HFF-Myc (cell line): ENCODE measurements at regions not wholly inside any gene's neighbourhood (a gene's known extent, or its start where the extent isn't known, plus 50 kb on each side); places are given as distances from the start of the nearest gene placed in this dataset.

Experiments used
- DNase-seq: peaks from one replicate; pipeline ENCODE4 v3.0.0-alpha.2; 2011; ENCODE audit warnings: low read depth; ENCODE audit errors: extremely low read depth
- H3K4me3 ChIP-seq: replicated peaks from 2 replicates; pipeline ENCODE4 v1.5.1; 2011; ENCODE audit warnings: low read depth, mild to moderate bottlenecking, control low read depth, low read length
- TF ChIP-seq, protein P1 (sequence below): IDR thresholded peaks from 2 replicates; pipeline ENCODE4 v1.5.1; 2012; ENCODE audit warnings: mild to moderate bottlenecking, low read depth, low read length, control low read depth; ENCODE audit errors: missing control alignments

- TF ChIP-seq, protein P1, sequence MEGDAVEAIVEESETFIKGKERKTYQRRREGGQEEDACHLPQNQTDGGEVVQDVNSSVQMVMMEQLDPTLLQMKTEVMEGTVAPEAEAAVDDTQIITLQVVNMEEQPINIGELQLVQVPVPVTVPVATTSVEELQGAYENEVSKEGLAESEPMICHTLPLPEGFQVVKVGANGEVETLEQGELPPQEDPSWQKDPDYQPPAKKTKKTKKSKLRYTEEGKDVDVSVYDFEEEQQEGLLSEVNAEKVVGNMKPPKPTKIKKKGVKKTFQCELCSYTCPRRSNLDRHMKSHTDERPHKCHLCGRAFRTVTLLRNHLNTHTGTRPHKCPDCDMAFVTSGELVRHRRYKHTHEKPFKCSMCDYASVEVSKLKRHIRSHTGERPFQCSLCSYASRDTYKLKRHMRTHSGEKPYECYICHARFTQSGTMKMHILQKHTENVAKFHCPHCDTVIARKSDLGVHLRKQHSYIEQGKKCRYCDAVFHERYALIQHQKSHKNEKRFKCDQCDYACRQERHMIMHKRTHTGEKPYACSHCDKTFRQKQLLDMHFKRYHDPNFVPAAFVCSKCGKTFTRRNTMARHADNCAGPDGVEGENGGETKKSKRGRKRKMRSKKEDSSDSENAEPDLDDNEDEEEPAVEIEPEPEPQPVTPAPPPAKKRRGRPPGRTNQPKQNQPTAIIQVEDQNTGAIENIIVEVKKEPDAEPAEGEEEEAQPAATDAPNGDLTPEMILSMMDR, result no peak
- DNase-seq, result no peak
- no peak overlapping the region for H3K4me3 ChIP-seq
Measured at GRCh38 chr4:115629270-115629669, 515.9 kb upstream of the NDST4 start.

GRCh38 chr4:115609631-115610030 lies 496.2 kb upstream of the NDST4 start:
- no peak for DNase-seq
- TF ChIP-seq, protein P1, result no peak
- H3K4me3 ChIP-seq, result no peak overlapping the region

GRCh38 chr4:115607311-115607710 lies 493.9 kb upstream of the NDST4 start:
- TF ChIP-seq, protein P1, result no peak
- no peak overlapping the region for H3K4me3 ChIP-seq
- no peak for DNase-seq

DNA sequence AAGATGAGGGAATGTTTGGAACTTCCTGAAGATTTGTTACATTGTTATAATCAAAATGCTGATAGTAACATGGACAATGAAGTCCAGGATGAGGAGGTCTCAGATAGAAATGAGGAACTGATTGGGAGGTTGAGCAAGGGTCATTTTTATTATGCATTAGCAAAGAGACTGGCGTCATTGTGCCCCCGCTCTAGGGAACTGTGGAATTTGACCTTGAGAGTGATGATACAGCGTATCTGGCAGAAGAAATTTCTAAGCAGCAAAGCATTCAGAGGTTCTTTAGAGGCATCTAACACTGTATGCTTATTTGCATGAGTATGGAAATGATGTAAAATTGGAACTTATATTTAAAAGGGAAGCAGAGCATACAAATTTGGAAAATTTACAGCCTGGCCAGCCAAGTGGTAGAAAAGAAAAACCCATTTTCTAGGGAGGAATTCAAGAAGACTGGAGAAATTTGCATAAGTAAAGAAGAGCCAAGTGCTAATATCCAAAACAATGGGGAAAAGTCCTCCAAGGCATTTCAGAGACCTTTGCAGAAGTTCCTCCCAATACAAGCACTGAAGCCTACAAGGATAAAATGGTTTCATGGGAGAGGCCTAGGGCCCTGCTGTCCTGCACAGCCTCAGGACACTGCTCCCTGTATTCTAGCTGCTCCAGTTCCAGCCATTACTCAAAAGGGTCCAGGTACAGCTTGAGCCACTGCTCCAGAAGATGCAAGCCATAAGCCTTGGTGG lies 483.0 kb upstream of the NDST4 start:
- no peak for DNase-seq
- TF ChIP-seq, protein P1, result no peak
- H3K4me3 ChIP-seq, result no peak overlapping the region

DNA sequence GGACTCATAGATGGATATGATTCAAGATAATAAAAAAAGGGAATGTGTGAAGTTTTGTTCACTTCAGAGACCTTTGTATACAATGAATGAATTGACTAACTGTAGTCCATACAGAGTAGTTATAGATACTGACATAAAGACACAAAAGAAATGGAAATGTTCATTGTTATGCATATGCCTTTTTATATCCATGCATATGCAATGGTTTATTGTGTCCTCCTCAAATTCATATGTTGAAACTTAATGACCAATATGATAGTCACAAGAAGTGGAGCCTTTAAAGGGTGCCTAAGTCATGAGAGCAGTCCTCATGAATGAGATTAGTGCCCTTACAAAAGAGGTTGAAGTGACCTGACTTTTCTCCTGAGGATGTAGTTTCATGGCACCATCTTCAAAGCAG lies 467.5 kb upstream of the NDST4 start:
- TF ChIP-seq, protein P1, result no peak
- no peak overlapping the region for H3K4me3 ChIP-seq
- DNase-seq, result no peak

DNA sequence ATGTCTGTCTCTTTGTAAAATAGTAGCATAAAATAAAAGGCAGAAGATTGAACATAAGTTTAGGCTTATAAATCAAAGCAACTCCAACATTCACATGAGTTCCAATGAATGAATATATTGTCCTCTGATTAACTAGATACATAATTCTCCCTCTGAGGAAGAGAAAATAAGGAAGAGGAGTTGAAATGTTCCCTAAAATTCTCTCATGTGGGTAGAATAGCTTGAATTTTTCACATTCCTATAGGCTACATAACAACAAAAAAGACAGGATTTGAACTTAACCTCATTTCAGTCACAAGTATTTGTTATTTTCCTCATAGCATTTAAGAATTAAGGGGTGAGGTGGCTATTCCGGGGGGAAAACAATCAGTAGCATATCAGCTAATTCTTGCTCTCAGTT lies 462.4 kb upstream of the NDST4 start:
- no peak overlapping the region for H3K4me3 ChIP-seq
- DNase-seq, result no peak
- TF ChIP-seq, protein P1, result no peak

DNA sequence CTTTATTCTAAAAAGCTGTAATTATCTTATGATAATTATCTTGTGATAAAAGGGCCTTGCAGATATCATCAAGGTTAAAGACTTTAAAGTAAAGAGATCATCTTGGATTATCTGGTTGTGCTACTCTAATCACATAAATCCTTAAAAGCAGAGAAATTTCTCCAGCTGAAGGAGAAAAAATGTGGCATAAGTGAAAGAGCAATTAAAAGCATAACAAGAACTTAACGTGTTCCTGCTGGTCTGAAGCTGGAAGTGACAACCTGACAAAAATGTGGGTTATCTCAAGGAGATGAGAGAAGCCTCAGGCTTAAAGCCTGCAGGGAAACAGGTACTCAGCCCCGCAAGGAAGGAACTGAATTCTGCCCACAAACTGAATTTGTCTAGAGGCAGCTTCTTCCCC lies 449.1 kb upstream of the NDST4 start:
- no peak for DNase-seq
- TF ChIP-seq, protein P1, result no peak
- no peak overlapping the region for H3K4me3 ChIP-seq
